ENCODE measurements at regions not wholly inside any gene's neighbourhood (a gene's known extent, or its start where the extent isn't known, plus 50 kb on each side); places are given as distances from the start of the nearest gene placed in this dataset.

- TF ChIP-seq CTCF (IDR thresholded peaks at IDR 0.05; ENCODE audit: low read depth, low read length) = no peak
- peak; percentile 27 to 84 for DNase-seq (ENCODE audit: low read depth in 1 of 2, low spot score in 1 of 2)
- H3K4me1 ChIP-seq (ENCODE audit: low read depth) = peaks cover 18% of the 10 kb centered on the region
- no peaks in the 10 kb centered on the region for H3K27me3 ChIP-seq
- no peaks in the 10 kb centered on the region for H3K36me3 ChIP-seq
- no peak overlapping the region for H3K27ac ChIP-seq
- H3K9me3 ChIP-seq (ENCODE audit: low read depth) = no peaks in the 10 kb centered on the region
- H3K4me3 ChIP-seq = no peak overlapping the region
Measured at GRCh38 chr21:38913120-38913892, 107.6 kb downstream of the ETS2 start.

- Histone ChIP-seq H3K36me3 (no peaks in the 10 kb centered on the region), H3K27ac (no peak overlapping the region), H3K27me3 (no peaks in the 10 kb centered on the region), H3K4me1 (ENCODE audit: low read depth) (peaks cover 18% of the 10 kb centered on the region), H3K9me3 (ENCODE audit: low read depth) (no peaks in the 10 kb centered on the region), H3K4me3 (no peak overlapping the region)
- TF ChIP-seq CTCF (IDR thresholded peaks at IDR 0.05; ENCODE audit: low read depth, low read length) = no peak
- no peak for DNase-seq (ENCODE audit: low read depth in 1 of 2, low spot score in 1 of 2)
Measured at GRCh38 chr21:38912789-38913119, 107.0 kb downstream of the ETS2 start.

GRCh38 chr21:38912102-38912629, 106.4 kb downstream of the ETS2 start:
- no peak overlapping the region for H3K27ac ChIP-seq

GRCh38 chr21:38911484-38912101, 105.9 kb downstream of the ETS2 start:
- H3K27me3 ChIP-seq = no peaks in the 10 kb centered on the region
- no peak overlapping the region for H3K27ac ChIP-seq

More at GRCh38 chr21:38912102-38912629, 106.4 kb downstream of the ETS2 start:
- H3K4me3 ChIP-seq = no peak overlapping the region
- H3K4me1 ChIP-seq (ENCODE audit: low read depth) = peaks cover 18% of the 10 kb centered on the region
- H3K27me3 ChIP-seq = no peaks in the 10 kb centered on the region
- DNase-seq (ENCODE audit: low read depth in 1 of 2, low spot score in 1 of 2) = no peak
- TF ChIP-seq CTCF (IDR thresholded peaks at IDR 0.05; ENCODE audit: low read depth, low read length) = no peak
- H3K9me3 ChIP-seq (ENCODE audit: low read depth) = no peaks in the 10 kb centered on the region
- H3K36me3 ChIP-seq = no peaks in the 10 kb centered on the region

More at GRCh38 chr21:38911484-38912101, 105.9 kb downstream of the ETS2 start:
- H3K4me1 ChIP-seq (ENCODE audit: low read depth) = peaks cover 18% of the 10 kb centered on the region
- DNase-seq (ENCODE audit: low read depth in 1 of 2, low spot score in 1 of 2) = no peak
- H3K4me3 ChIP-seq = no peak overlapping the region
- no peak for TF ChIP-seq CTCF (IDR thresholded peaks at IDR 0.05; ENCODE audit: low read depth, low read length)
- no peaks in the 10 kb centered on the region for H3K36me3 ChIP-seq
- no peaks in the 10 kb centered on the region for H3K9me3 ChIP-seq (ENCODE audit: low read depth)

Measured in cardiac muscle cell (in vitro differentiated cells and primary cell).